MM.1S (cell line): ENCODE measurements at regions not wholly inside any gene's neighbourhood (a gene's known extent, or its start where the extent isn't known, plus 50 kb on each side); places are given as distances from the start of the nearest gene placed in this dataset.

Experiments
- DNase-seq: peaks from one replicate; pipeline ENCODE4 v3.0.0-alpha.2; 2015
- H2AFZ ChIP-seq: fragments of 300-600 bp; sonication (generic); 2 replicates; pipeline ENCODE4 v1.6.0; 2016; ENCODE audit warnings: antibody characterized with exemption, low read length
- H3F3A ChIP-seq: fragments of 300-600 bp; sonication (generic); 2 replicates; pipeline ENCODE4 v1.6.1; 2016; ENCODE audit warnings: mild to moderate bottlenecking, antibody characterized with exemption, low read length, moderate library complexity, mixed read lengths; ENCODE audit not compliant: insufficient read depth
- H3K27ac ChIP-seq: fragments of 300-600 bp; sonication (generic); 2 replicates; pipeline ENCODE4 v1.5.1; 2016; ENCODE audit warnings: mild to moderate bottlenecking, low read length
- H3K27me3 ChIP-seq: fragments of 300-600 bp; sonication (generic); replicated peaks from 2 replicates; pipeline ENCODE4 v1.6.0; 2016; ENCODE audit warnings: low read length; ENCODE audit not compliant: insufficient read depth
- H3K36me3 ChIP-seq: fragments of 300-600 bp; sonication (generic); replicated peaks from 2 replicates; pipeline ENCODE4 v1.6.1; 2016; ENCODE audit warnings: mild to moderate bottlenecking, low read length, mixed read lengths; ENCODE audit not compliant: insufficient read depth
- H3K4me1 ChIP-seq: fragments of 300-600 bp; sonication (generic); 2 replicates; pipeline ENCODE4 v1.6.1; 2016; ENCODE audit warnings: low read length, mixed read lengths
- H3K4me2 ChIP-seq: fragments of 300-600 bp; sonication (generic); 2 replicates; pipeline ENCODE4 v1.6.0; 2016; ENCODE audit warnings: low read depth, low read length
- H3K4me3 ChIP-seq: fragments of 300-600 bp; sonication (generic); 2 replicates; pipeline ENCODE4 v1.5.1; 2016; ENCODE audit warnings: low read length, mixed read lengths
- H3K79me2 ChIP-seq: fragments of 300-600 bp; sonication (generic); 2 replicates; pipeline ENCODE4 v1.6.1; 2016; ENCODE audit warnings: mixed run types, low read length, mixed read lengths
- H3K9ac ChIP-seq: fragments of 300-600 bp; sonication (generic); 2 replicates; pipeline ENCODE4 v1.6.1; 2016; ENCODE audit warnings: low read length, mixed read lengths
- H3K9me2 ChIP-seq: fragments of 300-600 bp; sonication (generic); replicated peaks from 2 replicates; pipeline ENCODE4 v1.6.1; 2016; ENCODE audit warnings: mild to moderate bottlenecking, low read length, mixed read lengths; ENCODE audit not compliant: insufficient read depth
- H3K9me3 ChIP-seq: fragments of 300-600 bp; sonication (generic); replicated peaks from 2 replicates; pipeline ENCODE4 v1.6.1; 2016; ENCODE audit warnings: mild to moderate bottlenecking, low read length, mixed read lengths; ENCODE audit not compliant: insufficient read depth
- H4K20me1 ChIP-seq: fragments of 300-600 bp; sonication (generic); 2 replicates; pipeline ENCODE4 v1.6.1; 2016; ENCODE audit warnings: mild to moderate bottlenecking, low read length, moderate library complexity, mixed read lengths; ENCODE audit not compliant: insufficient read depth
- CTCF ChIP-seq: fragments of 300-600 bp; sonication (generic); IDR thresholded peaks from 2 replicates; pipeline ENCODE4 v1.5.1; 2016; ENCODE audit warnings: antibody characterized with exemption, low read length, mixed read lengths
- EZH2 ChIP-seq: fragments of 300-600 bp; sonication (generic); optimal IDR thresholded peaks from 2 replicates; pipeline ENCODE3; 2017; ENCODE audit warnings: low read depth, mild to moderate bottlenecking, antibody characterized with exemption, low read length, mixed read lengths
- EZH2phosphoT487 ChIP-seq: fragments of 300-600 bp; sonication (generic); IDR thresholded peaks from 2 replicates; pipeline ENCODE4 v1.6.1; 2018; ENCODE audit warnings: antibody characterized with exemption, low read length

- Histone ChIP-seq H4K20me1 (no peaks in the 10 kb centered on the region), H3K9me3 (no peaks in the 10 kb centered on the region)
- no peak for DNase-seq
These were observed 136.7 kb downstream of the MATN1 start for GRCh38 chr1:30586671-30587070.

GRCh38 chr1:30579580-30579979 is 143.8 kb downstream of the MATN1 start:
- TF ChIP-seq EZH2phosphoT487 (no peak), EZH2 (no peak), CTCF (no peak)
- H3K9ac ChIP-seq: no peak overlapping the region
- no peak overlapping the region for H3K4me2 ChIP-seq

More at GRCh38 chr1:30586671-30587070, 136.7 kb downstream of the MATN1 start:
- no peaks in the 10 kb centered on the region for H3K79me2 ChIP-seq
- H3K4me2 ChIP-seq: no peak overlapping the region
- H3K36me3 ChIP-seq: no peaks in the 10 kb centered on the region
- no peaks in the 10 kb centered on the region for H3K4me1 ChIP-seq
- peaks cover 47% of the 10 kb centered on the region for H3K27me3 ChIP-seq
- H3K4me3 ChIP-seq: no peak overlapping the region
- H3K9me2 ChIP-seq: no peaks in the 10 kb centered on the region
- no peak overlapping the region for H3K27ac ChIP-seq
- H3K9ac ChIP-seq: no peak overlapping the region
- no peak overlapping the region for H2AFZ ChIP-seq
- TF ChIP-seq EZH2phosphoT487 (no peak), CTCF (no peak), EZH2 (no peak)
- H3F3A ChIP-seq: no peaks in the 10 kb centered on the region

GRCh38 chr1:30575066-30575465 is 148.3 kb downstream of the MATN1 start:
- H2AFZ ChIP-seq: no peak overlapping the region
- no peaks in the 10 kb centered on the region for H3K9me3 ChIP-seq
- peaks cover 73% of the 10 kb centered on the region for H3K27me3 ChIP-seq
- TF ChIP-seq CTCF (no peak), EZH2 (no peak), EZH2phosphoT487 (no peak)
- no peaks in the 10 kb centered on the region for H3K36me3 ChIP-seq
- no peak overlapping the region for H3K27ac ChIP-seq
- no peaks in the 10 kb centered on the region for H3F3A ChIP-seq
- no peak overlapping the region for H3K4me3 ChIP-seq
- no peak overlapping the region for H3K4me2 ChIP-seq
- H3K9ac ChIP-seq: no peak overlapping the region
- H3K4me1 ChIP-seq: no peaks in the 10 kb centered on the region
- no peaks in the 10 kb centered on the region for H4K20me1 ChIP-seq
- no peaks in the 10 kb centered on the region for H3K79me2 ChIP-seq
- no peak for DNase-seq
- H3K9me2 ChIP-seq: no peaks in the 10 kb centered on the region

More at GRCh38 chr1:30579580-30579979, 143.8 kb downstream of the MATN1 start:
- Histone ChIP-seq H2AFZ (no peak overlapping the region), H3K36me3 (no peaks in the 10 kb centered on the region), H3K4me3 (no peak overlapping the region), H3K9me2 (no peaks in the 10 kb centered on the region), H4K20me1 (no peaks in the 10 kb centered on the region), H3K4me1 (no peaks in the 10 kb centered on the region), H3K27me3 (peaks cover 38% of the 10 kb centered on the region), H3K27ac (no peak overlapping the region), H3K79me2 (no peaks in the 10 kb centered on the region), H3F3A (no peaks in the 10 kb centered on the region), H3K9me3 (no peaks in the 10 kb centered on the region)
- no peak for DNase-seq
